GM19023 (cell line): ENCODE measurements at regions not wholly inside any gene's neighbourhood (a gene's known extent, or its start where the extent isn't known, plus 50 kb on each side); places are given as distances from the start of the nearest gene placed in this dataset.

Experiments used
- ATAC-seq: cut with Tn5 transposase; IDR thresholded peaks from one replicate; pipeline ENCODE4 v1.9.1; 2021; ENCODE audit warnings: mild to moderate bottlenecking, moderate library complexity; ENCODE audit not compliant: unreplicated experiment

DNA sequence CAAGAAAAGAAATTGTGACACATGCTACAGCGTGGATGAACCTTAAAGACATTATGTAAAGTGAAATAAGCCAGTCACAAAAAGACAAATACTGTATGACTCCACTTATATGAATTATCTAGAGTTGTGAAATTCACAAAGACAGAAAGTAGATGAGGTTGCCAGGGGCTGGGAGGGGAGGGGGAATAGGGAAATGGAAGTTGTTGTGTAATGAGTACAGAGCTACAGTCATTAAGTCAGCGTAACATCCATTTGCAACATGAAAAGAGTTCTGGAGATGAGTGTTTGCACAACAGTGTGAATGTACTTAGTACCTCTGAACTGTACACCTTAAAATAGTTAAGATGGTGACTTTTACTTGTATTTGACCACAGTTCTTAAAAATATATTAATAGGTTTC, 112.1 kb upstream of the CDK1 start:
- ATAC-seq: no peak

DNA sequence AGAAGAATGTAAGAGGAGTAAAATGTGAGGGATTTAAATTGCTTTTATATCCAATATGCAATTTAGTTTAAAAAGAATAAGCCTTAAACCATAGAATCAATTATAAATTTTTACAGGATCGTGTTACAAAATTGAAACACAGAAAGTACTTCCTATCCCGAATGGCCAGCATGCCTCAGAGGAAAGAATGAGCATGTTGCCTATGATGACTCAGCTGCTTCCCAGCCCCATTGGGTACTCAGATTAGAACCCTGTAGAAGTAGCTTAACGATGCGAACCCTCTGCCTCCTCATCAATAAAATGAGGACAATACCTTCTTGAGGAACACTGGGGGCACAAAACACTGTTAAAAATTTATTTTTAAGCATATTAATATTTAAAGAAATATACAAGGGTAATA, 113.4 kb upstream of the CDK1 start:
- no peak for ATAC-seq

DNA sequence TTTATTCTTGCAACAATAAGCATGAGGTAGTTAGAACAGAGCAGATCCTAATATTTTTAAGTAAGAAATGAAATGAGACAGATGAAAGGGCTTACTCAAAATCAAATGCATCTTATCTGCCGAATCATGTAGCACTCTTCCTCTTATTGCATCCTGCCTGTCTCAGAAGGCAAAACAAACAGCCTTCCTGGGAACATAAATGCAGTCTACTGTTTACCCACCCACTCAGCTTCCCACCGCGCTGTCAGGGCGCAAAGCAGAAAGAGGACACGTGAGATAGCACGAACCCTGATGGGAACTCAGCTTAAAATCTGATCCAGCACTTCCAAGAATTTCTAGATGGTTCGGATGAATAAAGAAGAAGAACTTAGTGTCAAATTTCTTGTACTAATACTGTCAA, 114.4 kb upstream of the CDK1 start:
- ATAC-seq: no peak

DNA sequence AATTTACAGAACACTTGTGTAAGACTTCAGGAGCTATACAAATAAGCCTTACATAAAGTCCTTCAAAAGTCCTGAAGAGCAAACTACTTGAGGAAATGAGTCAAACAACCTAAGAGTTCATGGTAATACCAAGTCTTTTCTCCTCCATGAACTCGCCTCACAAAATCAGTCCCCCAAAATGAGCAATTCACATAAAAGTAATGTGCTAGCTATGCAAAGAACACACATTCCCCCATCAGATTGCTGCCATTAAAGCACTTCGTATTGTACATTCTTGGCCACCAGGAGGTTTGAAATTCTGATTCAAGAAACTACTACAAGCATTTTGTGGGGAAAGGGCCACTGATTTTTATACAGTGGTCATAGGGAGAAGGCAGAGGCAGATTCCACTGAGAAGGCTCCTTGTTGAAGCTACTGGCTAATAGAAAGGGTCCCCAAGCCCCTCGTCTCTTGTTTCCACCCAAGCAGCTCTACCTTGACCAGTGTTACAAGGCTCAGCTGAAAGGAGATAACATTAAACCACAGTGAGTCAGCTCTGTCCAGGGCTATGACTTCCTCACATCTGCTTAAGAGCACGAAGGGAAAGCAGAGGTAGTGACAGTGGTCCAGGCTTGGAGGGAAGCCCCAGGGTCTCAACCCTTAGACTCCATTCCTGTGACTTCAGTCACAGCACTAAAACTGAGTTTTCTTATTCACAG, 115.2 kb upstream of the CDK1 start:
- no peak for ATAC-seq

DNA sequence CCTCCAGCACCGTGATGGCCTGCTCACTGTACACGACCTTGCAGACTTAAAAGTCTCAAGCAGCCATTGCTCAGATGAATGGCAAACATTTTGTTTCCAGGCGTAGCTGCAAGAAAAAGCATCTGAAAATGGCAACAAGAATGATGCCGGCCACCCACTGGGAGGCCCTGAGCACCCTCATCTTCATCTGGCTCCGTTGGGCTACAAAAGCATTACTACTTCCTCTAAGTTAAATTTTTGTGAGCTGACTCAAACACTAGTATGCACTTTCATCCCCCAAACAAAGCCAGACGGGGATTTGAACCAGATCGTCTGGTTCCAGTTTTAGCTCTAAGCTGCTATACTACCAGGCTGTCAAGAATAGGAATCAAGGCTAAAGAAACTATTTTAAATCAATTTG, 116.6 kb upstream of the CDK1 start:
- no peak for ATAC-seq

DNA sequence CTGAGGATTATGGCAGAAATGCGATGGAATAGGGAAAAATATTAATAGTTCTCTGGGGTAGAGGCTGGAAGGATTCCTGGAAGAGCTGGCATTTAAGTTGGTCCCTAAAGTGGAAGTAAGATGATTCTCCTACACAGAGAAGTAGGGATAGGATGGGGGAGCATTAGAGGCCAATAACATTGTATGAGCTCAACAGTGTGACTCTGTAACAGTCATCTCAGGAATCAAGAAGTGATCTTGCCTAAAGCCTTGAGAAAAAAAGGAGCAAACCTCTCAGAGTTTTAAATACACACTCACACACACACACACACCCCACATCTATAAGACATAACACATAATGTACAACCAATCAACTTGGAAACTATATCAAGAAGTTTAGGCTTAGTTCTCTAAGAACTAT, 117.7 kb upstream of the CDK1 start:
- no peak for ATAC-seq

DNA sequence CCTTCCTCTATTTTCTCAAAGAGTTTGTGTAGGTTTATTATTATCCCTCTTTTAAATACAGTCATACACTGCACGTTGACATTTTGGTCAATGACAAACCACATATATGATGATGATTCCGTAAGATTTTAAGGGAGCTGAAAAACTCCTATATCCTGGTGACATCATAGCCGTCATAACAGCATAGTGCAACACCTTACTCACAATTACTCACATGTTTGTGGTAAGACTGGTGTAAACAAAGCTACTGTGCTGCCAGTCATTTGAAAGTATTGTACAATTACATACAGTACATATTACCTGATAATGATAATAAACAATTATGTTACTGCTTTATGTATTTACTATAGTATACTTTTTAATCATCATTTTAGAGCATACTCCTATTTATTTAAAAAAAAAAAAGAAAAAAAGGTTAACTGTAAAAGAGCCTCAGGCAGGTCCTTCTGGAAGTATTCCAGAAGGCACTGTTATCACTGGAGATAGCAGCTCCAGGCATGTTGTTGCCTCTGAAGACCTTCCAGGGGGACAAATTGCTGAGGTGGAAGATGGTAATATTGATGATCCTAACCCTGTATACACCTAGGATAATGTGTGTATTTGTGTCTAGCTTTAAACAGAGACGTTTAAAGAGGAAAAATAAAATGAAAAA, 123.3 kb upstream of the CDK1 start:
- no peak for ATAC-seq

DNA sequence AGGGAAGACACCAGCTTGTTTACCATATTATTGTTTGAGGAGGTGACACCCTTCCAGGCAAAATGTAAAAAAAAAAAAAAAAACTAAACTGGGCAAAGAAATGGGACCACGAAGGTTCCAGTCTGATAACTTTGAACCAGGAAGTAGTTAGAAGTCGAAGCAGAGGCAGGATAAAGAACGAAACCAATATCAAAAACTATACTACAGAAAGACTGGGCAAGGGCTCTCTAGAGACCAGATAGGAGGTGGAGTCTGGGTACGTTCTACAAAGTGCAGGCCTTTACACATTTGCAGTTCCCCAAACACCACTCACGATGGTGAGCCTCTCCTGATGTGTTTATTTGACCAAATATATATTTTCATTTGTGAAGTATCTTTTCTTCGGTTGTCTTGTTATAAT, 125.7 kb upstream of the CDK1 start:
- no peak for ATAC-seq

DNA sequence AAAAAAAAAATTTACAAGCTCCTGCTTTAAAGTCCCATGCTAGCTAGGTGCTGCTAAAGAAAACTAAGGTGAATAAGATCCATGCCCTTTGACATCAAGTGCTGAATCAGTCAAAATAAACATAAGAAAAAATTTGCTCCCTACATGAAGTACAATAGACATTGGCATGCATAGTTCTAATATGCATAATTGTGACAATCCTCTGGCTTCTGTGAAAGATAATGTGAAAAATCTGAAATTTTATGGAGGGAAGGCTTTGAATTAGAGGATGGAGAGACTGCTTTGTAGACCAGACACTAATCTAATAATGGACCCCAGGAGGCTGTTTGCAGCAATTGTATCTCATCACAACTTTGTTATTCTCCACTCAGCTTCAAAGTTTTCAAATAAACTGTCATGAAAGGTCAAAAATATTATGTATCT, 127.9 kb upstream of the CDK1 start:
- ATAC-seq: no peak

DNA sequence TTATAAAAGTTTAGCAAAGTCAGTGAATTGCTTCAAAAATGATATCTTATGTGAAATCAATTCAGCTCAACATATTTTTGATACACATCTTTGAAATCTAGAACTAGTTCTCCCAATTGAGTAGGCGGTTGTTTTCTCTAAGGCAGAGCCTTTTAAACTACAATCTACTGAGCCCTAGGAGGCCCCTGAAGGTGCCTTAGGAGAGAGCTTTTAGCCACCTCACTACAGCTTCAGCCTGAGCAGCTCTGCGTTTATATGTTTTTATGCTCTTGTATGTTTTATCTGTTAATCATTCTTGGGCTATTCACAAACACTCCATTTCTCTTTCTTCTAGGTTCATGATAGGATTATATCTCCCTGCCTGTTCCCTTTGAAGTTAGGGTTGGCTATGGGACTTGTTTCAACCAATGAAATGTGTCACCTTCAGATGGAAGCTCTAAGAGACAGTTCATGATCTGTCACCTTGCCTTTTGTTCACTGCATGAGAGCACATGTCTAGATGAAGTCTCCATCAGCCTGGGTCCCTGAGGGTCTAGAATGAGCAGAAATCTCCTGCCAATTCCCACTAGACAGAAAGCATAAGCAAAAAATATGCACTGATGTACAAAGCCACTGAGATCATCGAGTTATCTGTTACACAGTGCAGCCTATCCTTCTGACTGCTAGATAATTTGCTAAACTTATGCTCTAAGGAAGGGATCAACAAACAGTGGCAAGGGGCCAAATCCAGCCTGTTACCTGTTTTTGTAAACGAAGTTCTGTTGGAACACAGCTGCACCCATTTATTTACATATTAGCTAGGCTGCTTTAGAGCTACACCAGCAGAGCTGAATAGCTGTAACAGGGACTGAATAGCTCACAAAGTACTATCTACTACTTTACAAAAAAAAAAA, 128.5 kb upstream of the CDK1 start:
- no peak for ATAC-seq

DNA sequence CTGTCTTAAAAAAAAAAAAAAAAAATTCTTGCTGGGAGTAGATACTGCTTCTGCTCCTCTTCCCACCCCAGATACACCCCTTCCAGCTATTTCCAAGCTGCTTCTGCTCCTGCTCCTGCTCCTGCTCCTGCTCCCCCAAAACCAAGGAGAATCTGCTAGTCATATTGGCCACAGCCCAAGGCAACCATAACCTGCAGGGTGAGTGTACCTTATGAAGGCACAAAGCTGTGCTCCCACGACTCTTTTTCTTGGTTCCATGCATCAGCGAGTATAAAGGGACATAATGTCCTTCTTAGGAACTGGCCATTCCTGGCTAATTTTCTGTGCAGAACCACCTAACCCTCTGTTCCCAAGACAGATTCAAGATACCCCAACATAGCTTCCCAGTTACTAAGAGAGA, 129.5 kb upstream of the CDK1 start:
- no peak for ATAC-seq

DNA sequence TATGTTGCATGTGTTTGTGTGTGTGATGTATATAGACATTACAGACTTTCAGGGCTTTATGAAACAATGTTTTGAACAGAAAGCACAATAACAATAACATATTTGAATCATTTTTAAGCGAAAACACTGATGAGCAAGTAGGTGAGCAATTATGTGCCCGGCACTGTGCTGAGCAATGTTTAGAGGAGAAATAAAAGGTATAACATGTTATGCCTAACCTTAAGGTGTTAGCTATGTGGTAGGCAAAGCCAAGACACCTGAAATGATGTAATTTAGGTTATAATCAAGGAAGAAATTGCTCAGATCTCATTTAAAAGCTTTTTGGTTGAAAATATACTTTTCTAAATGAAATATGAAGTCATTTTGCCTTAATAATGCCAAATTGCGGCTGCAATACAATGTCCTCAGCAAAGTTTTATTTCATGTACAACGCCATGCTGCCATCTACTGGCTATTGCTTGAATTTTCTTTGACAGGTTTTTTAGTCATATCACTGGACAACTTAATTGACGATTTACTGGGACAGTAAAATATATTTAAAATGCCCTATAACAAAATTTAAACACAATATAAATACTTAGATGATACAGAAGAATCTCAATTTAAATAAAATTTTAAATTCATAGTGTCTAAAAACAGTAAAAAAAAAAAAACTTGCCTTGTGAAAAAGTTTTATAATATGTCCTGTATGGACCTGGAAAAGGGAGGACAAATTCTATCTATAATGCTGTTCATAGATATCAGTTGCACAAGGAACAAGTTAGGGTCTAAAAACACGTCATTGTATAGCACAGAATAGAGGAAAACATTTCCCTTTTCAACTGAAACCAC, 131.1 kb upstream of the CDK1 start:
- peak; percentile 67 for ATAC-seq

DNA sequence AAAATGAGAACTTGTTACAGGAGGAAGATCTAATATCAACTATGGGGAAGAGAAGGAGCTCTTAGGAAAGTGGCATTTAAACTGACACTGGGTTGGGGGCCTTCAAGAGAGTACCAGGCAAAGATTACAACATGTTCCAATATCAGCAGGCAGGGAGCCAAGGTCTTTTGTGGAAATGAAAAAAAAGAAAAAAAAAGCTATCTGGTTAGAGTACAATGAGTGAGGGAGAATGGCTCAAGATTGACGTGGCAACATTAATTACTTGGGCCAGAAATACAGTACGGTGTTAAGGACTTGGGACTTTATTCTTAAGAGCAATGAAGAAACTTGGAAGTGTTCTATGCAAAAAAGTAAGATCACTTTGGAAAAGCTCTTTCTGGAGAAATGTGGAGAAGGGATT, 132.3 kb upstream of the CDK1 start:
- no peak for ATAC-seq

DNA sequence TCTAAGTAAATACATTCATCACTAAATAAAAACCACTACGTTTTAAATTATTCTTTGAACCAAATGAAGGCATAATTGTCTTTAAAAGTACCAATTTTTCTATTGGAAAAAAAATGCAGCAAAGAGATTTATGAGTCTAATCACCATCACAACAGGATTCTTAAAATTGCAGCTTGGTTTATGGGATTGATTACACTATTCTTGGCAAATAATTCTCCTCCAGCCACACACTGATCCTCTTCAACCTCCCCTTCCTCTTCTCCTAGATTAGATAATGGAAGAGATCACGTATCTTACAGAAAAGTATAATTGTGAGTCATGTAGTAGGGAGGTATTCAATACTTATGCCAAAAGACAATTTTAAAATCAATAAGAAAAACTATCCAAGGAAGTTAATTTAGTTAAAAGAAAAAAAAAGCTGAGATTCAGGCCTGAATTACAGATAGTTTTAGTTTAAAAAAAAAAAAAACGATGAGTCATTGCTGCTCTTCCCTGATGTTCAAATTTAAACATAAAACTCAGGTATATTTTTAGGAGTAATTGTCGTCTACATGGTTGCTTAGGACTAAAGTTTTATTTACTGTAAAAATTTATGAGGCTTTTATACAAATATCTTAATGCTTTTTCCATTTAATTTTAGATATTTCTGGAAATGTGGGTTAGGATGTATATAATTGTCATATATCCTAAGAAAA, 133.7 kb upstream of the CDK1 start:
- no peak for ATAC-seq

DNA sequence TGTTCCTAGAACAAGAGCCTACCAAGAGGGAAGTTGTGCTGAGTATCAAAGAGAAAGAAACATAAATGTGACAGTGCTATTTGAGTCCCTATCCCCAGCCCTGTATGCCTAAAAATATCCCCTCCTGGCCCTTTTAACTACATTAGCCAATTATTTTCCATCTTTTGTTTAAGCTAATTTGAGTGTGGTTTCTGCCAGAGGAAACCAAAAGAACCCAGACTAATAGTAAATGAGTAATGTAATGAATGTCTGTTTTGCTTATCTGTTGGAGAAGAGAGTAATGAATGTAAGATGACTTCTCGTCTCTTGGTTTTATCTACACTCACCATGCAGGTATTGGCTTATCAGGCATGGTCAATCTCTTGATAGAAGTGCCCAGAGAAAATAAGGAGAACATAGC, 134.4 kb upstream of the CDK1 start:
- no peak for ATAC-seq

DNA sequence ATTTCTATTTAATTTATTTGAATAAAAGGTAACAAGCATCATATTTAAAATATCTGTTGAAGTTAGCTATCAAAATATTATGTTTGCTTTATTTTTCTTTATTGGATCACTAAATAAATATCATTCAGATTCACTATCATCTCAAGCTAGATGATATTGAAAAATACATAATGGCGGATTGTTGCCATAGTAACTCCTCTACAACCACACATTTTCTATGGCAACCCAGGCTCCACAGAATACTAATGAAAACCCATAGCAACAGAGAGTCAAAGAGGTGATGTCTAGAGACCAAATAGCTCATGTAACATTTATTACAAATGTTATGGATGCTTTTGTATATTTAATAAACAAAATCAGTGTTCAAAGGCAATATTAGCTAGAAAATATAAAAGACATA, 148.9 kb upstream of the CDK1 start:
- no peak for ATAC-seq

DNA sequence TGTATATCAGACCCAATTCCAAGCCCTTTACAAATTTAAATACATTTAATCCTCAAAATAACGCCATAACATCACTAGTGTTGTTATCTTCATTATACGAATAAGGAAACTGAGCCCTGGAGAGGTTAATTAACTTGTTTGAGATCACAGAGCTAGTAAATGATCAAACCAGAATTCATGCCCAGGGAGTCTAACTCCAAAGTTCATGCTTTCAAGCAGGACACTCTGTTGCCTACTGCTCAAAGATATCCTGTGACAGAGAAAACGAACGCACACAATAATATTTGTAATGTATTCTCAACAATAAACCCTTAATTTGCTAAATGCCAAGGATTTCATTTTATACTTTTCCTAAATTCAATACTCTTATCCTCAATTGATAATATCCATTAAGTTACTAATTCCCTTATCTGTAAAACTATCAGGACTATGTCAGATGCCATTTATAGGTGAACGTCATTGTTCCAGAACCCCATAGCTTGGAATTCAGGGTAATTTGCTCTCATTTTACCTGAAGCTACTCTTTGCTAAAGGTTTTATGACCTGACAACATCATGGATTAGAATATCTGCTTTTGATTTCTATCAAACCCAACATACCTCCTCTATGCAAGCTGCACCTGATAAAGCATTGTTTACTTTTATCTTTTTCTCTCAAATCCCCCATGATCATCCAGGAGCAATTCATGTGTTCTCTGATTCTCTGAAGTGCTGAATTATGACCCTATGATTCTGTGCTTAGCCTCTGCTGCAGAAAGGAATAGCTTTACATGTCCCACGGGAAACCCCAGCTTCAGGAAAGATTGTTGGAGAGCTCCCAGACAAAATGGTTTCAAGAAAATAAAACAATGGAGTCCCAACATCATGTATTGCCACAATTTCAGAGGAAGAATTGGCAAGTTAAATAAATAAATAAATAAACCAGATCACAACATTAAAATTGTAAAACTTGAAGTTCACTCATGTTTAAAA, 150.2 kb upstream of the CDK1 start:
- ATAC-seq: no peak

DNA sequence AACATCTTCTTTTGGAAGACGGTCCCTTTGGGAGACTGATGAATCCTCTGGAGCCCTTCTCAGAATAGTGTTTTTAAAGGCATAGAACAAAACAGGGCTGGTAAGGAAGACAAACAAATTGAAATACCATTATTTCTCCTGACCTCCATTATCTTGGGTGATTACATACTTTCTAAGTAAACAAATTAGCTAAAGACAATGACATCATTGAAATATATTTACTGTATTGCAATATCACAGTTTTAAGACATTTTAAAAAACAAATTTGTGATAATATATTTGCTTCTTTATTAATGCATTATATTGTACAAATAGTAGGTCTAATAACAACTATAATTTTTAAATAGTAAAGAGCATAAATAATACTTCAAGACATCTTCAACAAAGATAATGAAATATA, 152.2 kb upstream of the CDK1 start:
- no peak for ATAC-seq

DNA sequence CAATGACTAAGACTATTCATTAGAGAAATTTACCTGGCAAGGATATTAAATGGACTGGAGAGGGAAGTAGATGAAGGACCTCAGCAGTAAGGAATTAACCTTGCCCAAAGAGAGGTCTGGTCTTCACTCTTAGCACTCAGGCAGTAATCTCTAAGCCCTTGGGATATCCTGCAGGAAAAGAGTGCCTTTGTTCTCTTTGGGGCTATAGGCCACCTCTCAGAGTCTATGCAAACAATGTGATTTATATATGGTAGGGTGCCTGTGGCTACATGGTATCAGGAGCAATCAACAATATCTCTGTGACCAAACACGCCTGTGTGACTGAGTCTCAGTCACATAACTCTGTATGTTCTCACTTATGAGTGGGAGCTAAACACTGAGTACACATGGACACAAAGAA, 154.7 kb upstream of the CDK1 start:
- ATAC-seq: no peak
